Uterus (tissue), 3 donors: ENCODE measurements at regions not wholly inside any gene's neighbourhood (a gene's known extent, or its start where the extent isn't known, plus 50 kb on each side); places are given as distances from the start of the nearest gene placed in this dataset.

Source experiments
- DNase-seq, 2 donors: peaks; one replicate each; pipeline ENCODE4 v3.0.0-alpha.2; 2019 to 2020
- H3K27ac ChIP-seq, 2 donors: fragments of 200-600 bp; sonication (generic); 1 replicate in 1 of 2; 2 replicates in 1 of 2; pipeline ENCODE4 v1.5.1; 2016 to 2018
- H3K27me3 ChIP-seq, 2 donors: fragments of 200-600 bp; sonication (generic); one replicate each; pipeline ENCODE4 v1.5.1; 2018 to 2019; ENCODE audit warnings: control low read depth in 1 of 2
- H3K36me3 ChIP-seq, 2 donors: fragments of 200-600 bp; sonication (generic); one replicate each; pipeline ENCODE4 v1.5.1; 2019; ENCODE audit warnings: control low read depth in 1 of 2
- H3K4me1 ChIP-seq, 2 donors: fragments of 200-600 bp; sonication (generic); one replicate each; pipeline ENCODE4 v1.5.1; 2018 to 2019; ENCODE audit warnings: control low read depth in 1 of 2
- H3K4me3 ChIP-seq, 2 donors: fragments of 200-600 bp; sonication (generic); 1 replicate in 1 of 2; 2 replicates in 1 of 2; pipeline ENCODE4 v1.5.1; 2018 to 2019; ENCODE audit warnings: mild to moderate bottlenecking in 1 of 2
- H3K9me3 ChIP-seq, 2 donors: fragments of 200-600 bp; sonication (generic); one replicate each; pipeline ENCODE4 v1.5.1; 2019; ENCODE audit warnings: control low read depth in 1 of 2
- CTCF ChIP-seq, 4 experiments: fragments of 200-600 bp in 2 of 4; fragments of 450-650 bp in 2 of 4; sonication (generic) in 2 of 4; IDR thresholded peaks; one replicate each; pipeline ENCODE4 v1.5.1; 2016 to 2019; ENCODE audit warnings: antibody characterized with exemption in 4 of 4, mild to moderate bottlenecking in 2 of 4, moderate library complexity in 1 of 4
- POLR2A ChIP-seq, 2 donors: fragments of 450-650 bp; IDR thresholded peaks; one replicate each; pipeline ENCODE4 v1.6.1; 2016; ENCODE audit warnings: antibody characterized with exemption in 2 of 2, mild to moderate bottlenecking in 1 of 2, moderate library complexity in 1 of 2
- intact Hi-C: fragments of 100-400 bp; cut with DNase I; formaldehyde crosslinking; loops from one replicate; pipeline ENCODE4 v1.15.1; 2023; ENCODE audit warnings: low total_unique reads
- donor health status: DM: yes; HTN: yes; CAD: no.

- intact Hi-C loops = no loop called here
- Histone ChIP-seq H3K27me3 (no peaks in the 10 kb centered on the region), H3K27ac (no peak overlapping the region), H3K4me3 (no peak overlapping the region), H3K4me1 (no peaks in the 10 kb centered on the region), H3K36me3 (no peaks in the 10 kb centered on the region), H3K9me3 (no peaks in the 10 kb centered on the region)
- peak in 1 of 2 donors; percentile 9 for DNase-seq
- TF ChIP-seq POLR2A (IDR thresholded peaks at IDR 0.05) (no peak), CTCF (IDR thresholded peaks at IDR 0.05) (no peak)
Measured at GRCh38 chr2:239822146-239822831, 202.9 kb downstream of the NDUFA10 start.

GRCh38 chr2:239821694-239822075 lies 203.5 kb downstream of the NDUFA10 start:
- Histone ChIP-seq H3K27ac (no peak overlapping the region), H3K36me3 (no peaks in the 10 kb centered on the region), H3K4me1 (no peaks in the 10 kb centered on the region), H3K4me3 (no peak overlapping the region), H3K27me3 (no peaks in the 10 kb centered on the region), H3K9me3 (no peaks in the 10 kb centered on the region)
- TF ChIP-seq CTCF (IDR thresholded peaks at IDR 0.05) = no peak
- TF ChIP-seq POLR2A (IDR thresholded peaks at IDR 0.05) = no peak
- intact Hi-C loops = no loop called here
- no peak for DNase-seq

GRCh38 chr2:239820836-239821693 lies 204.1 kb downstream of the NDUFA10 start:
- Histone ChIP-seq H3K36me3 (no peaks in the 10 kb centered on the region), H3K4me1 (no peaks in the 10 kb centered on the region), H3K27ac (no peak overlapping the region), H3K27me3 (no peaks in the 10 kb centered on the region), H3K9me3 (no peaks in the 10 kb centered on the region), H3K4me3 (no peak overlapping the region)
- DNase-seq = peak in 1 of 2 donors; percentile 11
- intact Hi-C loops = no loop called here
- TF ChIP-seq POLR2A (IDR thresholded peaks at IDR 0.05) (no peak), CTCF (IDR thresholded peaks at IDR 0.05) (no peak)

GRCh38 chr2:239819974-239820555 lies 205.1 kb downstream of the NDUFA10 start:
- intact Hi-C loops = no loop called here
- no peak overlapping the region for H3K27ac ChIP-seq

More at GRCh38 chr2:239819974-239820555, 205.1 kb downstream of the NDUFA10 start:
- H3K4me3 ChIP-seq = no peak overlapping the region
- H3K36me3 ChIP-seq = no peaks in the 10 kb centered on the region
- H3K27me3 ChIP-seq = no peaks in the 10 kb centered on the region
- TF ChIP-seq CTCF (IDR thresholded peaks at IDR 0.05) (no peak), POLR2A (IDR thresholded peaks at IDR 0.05) (no peak)
- H3K9me3 ChIP-seq = no peaks in the 10 kb centered on the region
- DNase-seq = no peak
- no peaks in the 10 kb centered on the region for H3K4me1 ChIP-seq
